ENCODE measurements at regions not wholly inside any gene's neighbourhood (a gene's known extent, or its start where the extent isn't known, plus 50 kb on each side); places are given as distances from the start of the nearest gene placed in this dataset.

DNA sequence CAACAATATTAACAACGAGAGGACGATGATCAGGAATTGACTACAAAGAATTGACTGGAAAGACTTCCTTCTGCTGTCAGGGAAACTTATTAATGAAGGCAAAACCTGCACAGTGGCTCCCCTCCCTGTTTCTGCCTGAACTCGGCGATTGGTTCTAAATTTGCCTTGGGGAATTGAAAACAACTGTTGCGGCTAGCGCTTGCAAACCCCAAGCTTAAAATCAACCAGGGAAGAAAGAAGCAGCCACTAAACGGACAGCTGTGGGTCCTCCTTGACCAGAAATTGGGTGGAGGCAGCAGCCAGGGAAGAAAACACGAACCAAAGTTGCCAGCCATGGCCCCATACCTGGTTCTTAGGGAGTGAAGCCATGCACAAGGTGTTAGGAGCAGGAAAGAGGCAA, 383.5 kb upstream of the CADM1 start:
- TF ChIP-seq CREB1 (IDR thresholded peaks at IDR 0.05; ENCODE audit: low read depth) (no peak), TEAD4 (IDR thresholded peaks at IDR 0.05) (no peak), TAF1 (IDR thresholded peaks at IDR 0.05; ENCODE audit: low read depth) (no peak), EP300 (IDR thresholded peaks at IDR 0.05; ENCODE audit: borderline replicate concordance) (no peak), CEBPB (IDR thresholded peaks at IDR 0.05) (no peak), FOXM1 (IDR thresholded peaks at IDR 0.05; ENCODE audit: borderline replicate concordance, low read depth) (no peak), RAD21 (IDR thresholded peaks at IDR 0.05; ENCODE audit: low read depth) (no peak), EGR1 (IDR thresholded peaks at IDR 0.05) (no peak)
- TF ChIP-seq, protein P1, sequence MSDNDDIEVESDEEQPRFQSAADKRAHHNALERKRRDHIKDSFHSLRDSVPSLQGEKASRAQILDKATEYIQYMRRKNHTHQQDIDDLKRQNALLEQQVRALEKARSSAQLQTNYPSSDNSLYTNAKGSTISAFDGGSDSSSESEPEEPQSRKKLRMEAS (IDR thresholded peaks at IDR 0.05): no peak
- TF ChIP-seq, protein P2, sequence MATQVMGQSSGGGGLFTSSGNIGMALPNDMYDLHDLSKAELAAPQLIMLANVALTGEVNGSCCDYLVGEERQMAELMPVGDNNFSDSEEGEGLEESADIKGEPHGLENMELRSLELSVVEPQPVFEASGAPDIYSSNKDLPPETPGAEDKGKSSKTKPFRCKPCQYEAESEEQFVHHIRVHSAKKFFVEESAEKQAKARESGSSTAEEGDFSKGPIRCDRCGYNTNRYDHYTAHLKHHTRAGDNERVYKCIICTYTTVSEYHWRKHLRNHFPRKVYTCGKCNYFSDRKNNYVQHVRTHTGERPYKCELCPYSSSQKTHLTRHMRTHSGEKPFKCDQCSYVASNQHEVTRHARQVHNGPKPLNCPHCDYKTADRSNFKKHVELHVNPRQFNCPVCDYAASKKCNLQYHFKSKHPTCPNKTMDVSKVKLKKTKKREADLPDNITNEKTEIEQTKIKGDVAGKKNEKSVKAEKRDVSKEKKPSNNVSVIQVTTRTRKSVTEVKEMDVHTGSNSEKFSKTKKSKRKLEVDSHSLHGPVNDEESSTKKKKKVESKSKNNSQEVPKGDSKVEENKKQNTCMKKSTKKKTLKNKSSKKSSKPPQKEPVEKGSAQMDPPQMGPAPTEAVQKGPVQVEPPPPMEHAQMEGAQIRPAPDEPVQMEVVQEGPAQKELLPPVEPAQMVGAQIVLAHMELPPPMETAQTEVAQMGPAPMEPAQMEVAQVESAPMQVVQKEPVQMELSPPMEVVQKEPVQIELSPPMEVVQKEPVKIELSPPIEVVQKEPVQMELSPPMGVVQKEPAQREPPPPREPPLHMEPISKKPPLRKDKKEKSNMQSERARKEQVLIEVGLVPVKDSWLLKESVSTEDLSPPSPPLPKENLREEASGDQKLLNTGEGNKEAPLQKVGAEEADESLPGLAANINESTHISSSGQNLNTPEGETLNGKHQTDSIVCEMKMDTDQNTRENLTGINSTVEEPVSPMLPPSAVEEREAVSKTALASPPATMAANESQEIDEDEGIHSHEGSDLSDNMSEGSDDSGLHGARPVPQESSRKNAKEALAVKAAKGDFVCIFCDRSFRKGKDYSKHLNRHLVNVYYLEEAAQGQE (IDR thresholded peaks at IDR 0.05; ENCODE audit: low read depth): no peak

Data from Ishikawa (cell line).